Prostate gland (tissue), 2 donors: ENCODE measurements at regions not wholly inside any gene's neighbourhood (a gene's known extent, or its start where the extent isn't known, plus 50 kb on each side); places are given as distances from the start of the nearest gene placed in this dataset.

Source experiments
- DNase-seq: peaks from one replicate; pipeline ENCODE4 v3.0.0-alpha.2; 2019; ENCODE audit warnings: low spot score
- H3K27ac ChIP-seq, 2 donors: fragments of 200-600 bp; sonication (generic); 2 replicates each; pipeline ENCODE4 v1.5.1; 2017 to 2019
- H3K27me3 ChIP-seq: fragments of 200-600 bp; sonication (generic); replicated peaks from 2 replicates; pipeline ENCODE4 v1.5.1; 2019; ENCODE audit not compliant: insufficient read depth
- H3K36me3 ChIP-seq, 2 donors: fragments of 200-600 bp; sonication (generic); 1 replicate in 1 of 2; 2 replicates in 1 of 2; pipeline versions ENCODE4 v1.5.1 to v1.8.1; 2017 to 2019
- H3K4me1 ChIP-seq: fragments of 200-600 bp; sonication (generic); replicated peaks from 2 replicates; pipeline ENCODE4 v1.5.1; 2019
- H3K4me3 ChIP-seq, 2 donors: fragments of 200-600 bp; sonication (generic); 2 replicates each; pipeline ENCODE4 v1.5.1; 2017 to 2019
- H3K9me3 ChIP-seq: fragments of 200-600 bp; sonication (generic); 2 replicates; pipeline ENCODE4 v1.5.1; 2017
- CTCF ChIP-seq, 4 experiments: fragments of 200-600 bp in 2 of 4; fragments of 450-650 bp in 2 of 4; sonication (generic) in 2 of 4; IDR thresholded peaks; 1 replicate in 3 of 4; 2 replicates in 1 of 4; pipeline ENCODE4 v1.5.1; 2016 to 2019; ENCODE audit warnings: antibody characterized with exemption in 4 of 4, mild to moderate bottlenecking in 2 of 4, moderate library complexity in 2 of 4
- POLR2A ChIP-seq: fragments of 450-650 bp; IDR thresholded peaks from one replicate; pipeline ENCODE4 v1.6.1; 2016; ENCODE audit warnings: antibody characterized with exemption, mild to moderate bottlenecking
- POLR2AphosphoS5 ChIP-seq: sonication (generic); formaldehyde crosslinking; IDR thresholded peaks from one replicate; pipeline ENCODE4 v1.6.1; 2017; ENCODE audit warnings: antibody characterized with exemption
- WGBS: methylation state at CpG from one replicate; pipeline ENCODE4 v1.1.5; 2018; 5-methylcytosine and 5-hydroxymethylcytosine counted together
- intact Hi-C: fragments of 100-400 bp; cut with DNase I; formaldehyde crosslinking; loops from one replicate; pipeline ENCODE4 v1.14.2; 2022

DNA sequence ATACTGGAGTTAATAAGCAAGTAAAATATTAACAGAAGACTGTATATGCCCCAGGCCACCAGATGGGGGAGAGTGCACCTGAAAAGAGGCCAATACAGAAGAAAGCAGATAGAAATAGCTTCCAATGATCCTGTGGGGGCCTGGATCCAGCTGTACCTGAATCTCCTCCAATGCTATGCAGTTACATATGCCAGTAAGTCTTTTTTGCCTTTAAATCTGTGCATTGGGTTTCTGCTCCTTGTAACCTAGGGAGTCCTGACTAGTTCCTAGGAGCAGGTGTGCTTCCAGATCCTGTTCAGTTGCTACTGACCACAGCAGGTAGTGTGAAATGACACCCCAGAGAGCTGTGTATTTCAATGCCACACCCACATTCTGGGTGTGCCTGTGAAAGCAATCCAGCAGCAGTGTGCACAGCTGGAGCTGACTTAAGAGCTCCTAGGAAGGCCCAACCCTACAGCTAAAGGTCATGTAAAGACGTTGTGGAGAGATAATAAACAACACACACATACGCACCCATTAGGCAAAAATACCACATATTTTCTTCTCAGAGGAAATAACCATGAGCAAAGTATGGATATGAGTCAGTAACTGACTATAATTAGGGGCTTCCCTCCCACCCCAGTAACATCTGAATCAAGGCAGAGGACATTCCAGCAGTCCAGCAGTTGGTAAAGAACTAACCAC is 62.2 kb upstream of the AKAP13 start:
- Histone ChIP-seq H3K36me3 (no peaks in the 10 kb centered on the region), H3K27ac (no peak overlapping the region), H3K4me1 (no peaks in the 10 kb centered on the region), H3K4me3 (no peak overlapping the region), H3K27me3 (no peaks in the 10 kb centered on the region), H3K9me3 (no peaks in the 10 kb centered on the region)
- TF ChIP-seq POLR2AphosphoS5 (no peak), CTCF (IDR thresholded peaks at IDR 0.05) (no peak), POLR2A (no peak)
- 54% methylated on average over 2 of the region's 2 CpGs for WGBS
- intact Hi-C loops = no loop called here
- DNase-seq = no peak

GRCh38 chr15:85318732-85319076 is 61.7 kb upstream of the AKAP13 start:
- H3K4me3 ChIP-seq = no peak overlapping the region
- DNase-seq = no peak
- WGBS = 79% methylated on average over 2 of the region's 2 CpGs
- intact Hi-C loops = no loop called here
- no peaks in the 10 kb centered on the region for H3K27me3 ChIP-seq
- H3K9me3 ChIP-seq = no peaks in the 10 kb centered on the region
- TF ChIP-seq CTCF (IDR thresholded peaks at IDR 0.05) (no peak), POLR2AphosphoS5 (no peak), POLR2A (no peak)
- H3K27ac ChIP-seq = no peak overlapping the region
- H3K36me3 ChIP-seq = no peaks in the 10 kb centered on the region
- H3K4me1 ChIP-seq = no peaks in the 10 kb centered on the region

GRCh38 chr15:85324202-85324601 is 56.2 kb upstream of the AKAP13 start:
- H3K9me3 ChIP-seq = no peaks in the 10 kb centered on the region
- no peak for DNase-seq
- no peaks in the 10 kb centered on the region for H3K36me3 ChIP-seq
- no peak overlapping the region for H3K27ac ChIP-seq
- TF ChIP-seq CTCF (IDR thresholded peaks at IDR 0.05) = no peak
- no peak for TF ChIP-seq POLR2A
- no peak for TF ChIP-seq POLR2AphosphoS5
- WGBS = 39% methylated on average over 2 of the region's 2 CpGs
- H3K4me3 ChIP-seq = no peak overlapping the region
- no peaks in the 10 kb centered on the region for H3K4me1 ChIP-seq
- intact Hi-C loops = no loop called here
- no peaks in the 10 kb centered on the region for H3K27me3 ChIP-seq

DNA sequence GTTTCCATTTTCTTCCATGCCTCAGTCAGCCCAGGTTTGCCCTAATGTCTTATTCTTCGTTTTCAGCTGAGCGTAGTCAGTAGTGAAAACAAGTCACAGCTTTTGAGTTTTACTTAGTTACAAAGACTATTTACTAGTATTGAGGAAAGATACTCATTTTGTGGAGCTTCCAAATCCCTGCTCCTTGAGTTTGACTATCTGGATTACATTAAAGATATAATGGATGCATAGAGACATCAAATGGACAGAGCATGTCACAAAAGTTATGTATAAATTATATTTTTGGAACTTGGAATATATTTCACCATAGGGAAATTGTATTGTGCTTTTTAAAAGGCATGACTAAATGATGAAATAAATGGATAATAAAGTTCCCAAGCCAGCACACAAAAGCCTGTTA is 54.6 kb upstream of the AKAP13 start:
- no peak overlapping the region for H3K4me3 ChIP-seq

More for the DNA sequence above, 54.6 kb upstream of the AKAP13 start:
- Histone ChIP-seq H3K27me3 (no peaks in the 10 kb centered on the region), H3K9me3 (no peaks in the 10 kb centered on the region), H3K36me3 (no peaks in the 10 kb centered on the region), H3K27ac (no peak overlapping the region), H3K4me1 (no peaks in the 10 kb centered on the region)
- intact Hi-C loops = no loop called here
- DNase-seq = no peak
- no peak for TF ChIP-seq POLR2A
- no peak for TF ChIP-seq POLR2AphosphoS5
- no peak for TF ChIP-seq CTCF (IDR thresholded peaks at IDR 0.05)
- WGBS = 93% methylated on average over 2 of the region's 2 CpGs
